ENCODE measurements at regions not wholly inside any gene's neighbourhood (a gene's known extent, or its start where the extent isn't known, plus 50 kb on each side); places are given as distances from the start of the nearest gene placed in this dataset.

DNA sequence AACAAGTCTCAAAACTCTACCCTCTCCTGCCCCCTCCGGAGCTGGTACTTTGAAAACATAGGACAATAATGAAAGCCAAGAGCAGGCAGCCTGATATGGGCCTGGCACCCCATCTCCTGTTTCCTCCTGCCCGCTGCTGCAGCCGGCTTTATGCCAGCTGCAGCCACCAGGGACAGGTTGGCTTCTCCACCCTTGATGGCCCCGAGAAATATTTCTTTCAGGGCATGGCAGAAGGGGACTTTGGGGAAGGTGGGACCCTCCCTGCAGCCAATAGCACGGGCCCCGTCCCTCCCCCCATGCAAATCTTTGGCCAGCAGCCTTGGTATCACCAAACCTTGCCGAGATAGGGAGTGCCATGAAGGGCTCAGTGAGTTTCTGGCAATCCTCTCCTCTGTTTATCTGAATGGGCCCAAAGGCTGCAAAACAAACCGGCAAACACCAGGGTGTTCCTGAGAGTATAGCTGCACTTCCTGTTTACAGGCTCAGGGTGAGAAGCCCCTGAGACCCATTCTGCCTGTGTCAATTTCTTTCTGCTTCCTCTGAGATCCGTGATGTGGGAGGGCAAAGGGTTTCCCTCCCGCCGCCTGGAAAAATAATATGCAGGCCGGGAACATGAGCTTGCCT lies 73.4 kb upstream of the BOD1 start:
- DNase-seq (ENCODE audit: low spot score), result peak; percentile 63

- no peak for DNase-seq (ENCODE audit: low spot score)
These were observed 75.5 kb upstream of the BOD1 start for GRCh38 chr5:173691931-173692330.

- DNase-seq (ENCODE audit: low spot score), result no peak
These were observed 77.2 kb upstream of the BOD1 start for GRCh38 chr5:173693670-173694069.

DNA sequence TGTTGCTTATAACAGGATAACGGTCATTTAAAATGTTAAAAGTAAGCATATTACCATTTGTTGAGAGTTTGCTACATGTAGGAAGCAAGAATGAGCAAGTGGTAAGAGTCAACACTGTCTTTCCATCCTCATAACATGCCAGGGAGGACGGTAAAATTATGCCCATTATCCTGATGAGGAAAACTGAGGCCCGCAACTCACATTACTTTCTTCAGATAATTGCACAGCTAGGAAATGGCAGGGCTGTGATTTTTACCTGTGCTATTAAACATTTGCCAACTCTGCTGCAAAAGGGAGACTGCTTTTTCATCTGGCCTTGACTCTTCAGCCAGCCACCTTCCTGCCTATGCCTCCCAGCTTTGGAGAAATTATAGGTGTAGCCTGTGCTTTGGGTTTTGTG lies 79.8 kb upstream of the BOD1 start:
- DNase-seq (ENCODE audit: low spot score), result no peak

DNA sequence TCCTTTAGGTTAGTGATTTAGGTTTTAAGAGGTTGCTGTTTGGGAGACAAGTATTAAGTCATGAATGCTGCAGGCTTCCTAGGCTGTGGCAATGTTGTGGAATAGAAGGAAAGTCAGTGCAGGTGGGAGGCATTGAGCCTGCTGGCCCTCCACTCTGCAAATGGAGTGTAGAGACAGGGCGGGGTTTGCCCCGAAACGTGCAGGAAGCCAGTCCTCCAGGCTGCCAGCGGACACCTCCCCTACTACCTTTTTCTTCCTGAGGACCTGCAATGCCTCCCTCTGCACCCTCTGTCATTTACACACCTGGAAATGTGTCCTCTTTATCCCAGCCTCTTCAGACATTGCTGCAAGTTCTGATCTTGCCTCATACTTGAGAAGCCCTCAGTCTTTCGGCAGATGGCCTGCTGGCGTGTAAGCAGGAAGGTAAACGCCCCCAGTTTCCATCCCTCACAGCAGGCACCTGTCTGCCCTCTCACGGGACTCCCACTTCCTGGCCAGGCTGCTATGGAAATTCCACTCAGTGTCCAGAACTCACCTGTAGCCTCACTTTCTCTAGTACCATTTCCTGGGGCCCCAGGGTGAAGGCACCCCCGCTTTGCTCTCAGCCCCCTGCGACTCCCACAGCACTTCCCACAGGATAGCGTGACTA lies 81.6 kb upstream of the BOD1 start:
- peak; percentile 31 for DNase-seq (ENCODE audit: low spot score)

DNA sequence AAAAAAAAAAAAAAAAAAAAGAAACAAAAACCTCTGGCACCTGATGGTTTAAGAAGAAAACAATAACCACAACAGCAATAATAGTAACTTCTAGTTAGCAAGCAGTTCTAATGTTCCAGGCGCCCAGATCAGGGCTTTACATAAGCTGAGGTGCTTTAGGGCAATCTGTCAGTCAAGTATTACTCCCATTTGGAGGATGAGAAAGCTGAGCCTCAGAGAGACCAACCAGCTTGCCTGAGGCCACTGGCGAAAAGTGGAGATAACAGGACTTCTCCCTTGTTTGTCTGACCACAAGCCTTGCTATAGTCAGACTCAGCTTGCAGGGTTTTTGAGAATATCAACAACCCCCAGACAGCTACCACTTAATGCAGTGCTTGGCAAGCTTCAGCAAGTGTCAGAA lies 83.5 kb upstream of the BOD1 start:
- no peak for DNase-seq (ENCODE audit: low spot score)

DNA sequence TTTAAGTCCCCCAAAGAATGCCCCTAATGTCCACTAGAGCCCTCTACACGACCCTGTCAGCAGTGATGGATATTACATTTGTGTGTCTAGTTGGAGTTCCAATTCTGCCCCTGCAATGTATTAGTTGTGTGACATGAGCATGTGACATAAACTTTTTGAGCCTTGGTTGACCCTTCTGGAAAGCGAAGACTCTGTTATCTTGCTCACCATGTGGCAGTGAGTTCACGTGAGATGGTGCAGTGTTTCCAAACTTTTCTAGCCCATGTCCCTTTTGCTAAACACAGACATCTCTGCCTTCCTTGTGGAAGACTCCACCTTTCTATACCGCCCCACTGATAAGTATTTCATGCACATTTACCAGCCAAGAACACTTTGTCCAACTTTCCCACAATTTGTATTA lies 87.0 kb upstream of the BOD1 start:
- no peak for DNase-seq (ENCODE audit: low spot score)

- no peak for DNase-seq (ENCODE audit: low spot score)
These were observed 88.4 kb upstream of the BOD1 start for GRCh38 chr5:173704615-173705511.

DNA sequence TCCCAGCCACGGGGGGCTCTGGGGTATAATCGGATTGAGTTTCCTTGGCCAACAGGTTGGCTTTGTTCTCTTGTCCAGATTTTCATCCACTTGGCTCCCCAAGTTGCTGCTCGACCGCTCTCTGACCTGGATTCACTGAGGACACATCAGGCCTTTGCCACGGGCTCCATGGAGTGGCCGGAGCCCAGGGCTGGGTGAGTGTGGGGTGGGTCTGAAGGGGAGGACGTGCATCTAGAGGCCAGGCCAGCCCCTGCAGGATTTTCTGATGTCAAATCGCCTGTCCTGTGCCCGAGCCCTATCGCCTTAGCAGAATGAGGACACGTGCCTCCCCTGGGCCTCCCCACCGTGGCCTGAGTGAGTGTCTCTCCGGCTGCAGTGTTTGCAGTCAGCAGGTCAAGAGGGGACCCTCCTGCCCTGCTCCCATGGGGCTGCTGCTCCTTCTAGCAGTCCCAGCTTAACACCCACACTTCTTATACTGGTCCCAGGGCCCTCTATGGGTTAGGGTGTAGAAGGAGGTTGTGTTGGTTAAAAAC lies 89.1 kb upstream of the BOD1 start:
- no peak for DNase-seq (ENCODE audit: low spot score)

DNA sequence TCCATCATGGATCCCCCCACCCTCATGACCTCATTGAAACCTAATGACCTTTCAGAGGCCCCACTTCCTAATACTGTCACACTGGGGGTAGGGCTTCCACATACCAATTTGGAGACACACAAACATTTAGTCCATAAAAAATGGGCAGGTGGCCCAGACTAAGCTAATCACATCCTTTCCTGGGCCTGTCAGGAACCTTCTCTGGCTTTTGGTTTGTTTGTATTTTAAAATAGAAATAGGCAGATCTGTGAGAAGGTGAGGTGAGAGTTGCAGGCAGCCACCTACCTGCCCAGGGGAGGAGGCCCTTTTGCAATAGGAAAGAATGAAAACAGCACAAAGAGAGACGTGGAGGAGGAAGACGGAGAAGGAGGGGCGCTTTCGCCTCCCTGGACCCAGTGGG lies 90.2 kb upstream of the BOD1 start:
- DNase-seq (ENCODE audit: low spot score), result no peak

GRCh38 chr5:173707392-173707791 lies 90.9 kb upstream of the BOD1 start:
- no peak for DNase-seq (ENCODE audit: low spot score)

GRCh38 chr5:173709145-173709544 lies 92.7 kb upstream of the BOD1 start:
- no peak for DNase-seq (ENCODE audit: low spot score)

GRCh38 chr5:173709761-173710160 lies 93.3 kb upstream of the BOD1 start:
- DNase-seq (ENCODE audit: low spot score), result no peak

DNA sequence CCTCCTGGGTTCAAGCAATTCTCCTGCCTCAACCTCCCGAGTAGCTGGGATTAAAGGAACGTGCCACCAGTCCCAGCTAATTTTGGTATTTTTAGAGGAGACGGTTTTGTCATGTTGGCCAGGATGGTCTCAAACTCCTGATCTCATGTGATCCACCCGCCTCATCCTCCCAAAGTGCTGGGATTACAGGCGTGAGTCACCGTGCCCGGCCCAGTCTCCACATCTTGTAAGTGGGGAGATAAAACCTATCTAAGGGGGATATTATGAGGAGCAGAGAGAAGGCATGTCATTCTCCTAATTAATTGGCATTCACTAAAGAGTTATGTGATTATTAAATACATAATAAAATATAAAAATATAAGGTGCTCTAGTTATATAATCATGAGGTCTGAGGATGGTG lies 94.1 kb upstream of the BOD1 start:
- DNase-seq (ENCODE audit: low spot score), result no peak

DNA sequence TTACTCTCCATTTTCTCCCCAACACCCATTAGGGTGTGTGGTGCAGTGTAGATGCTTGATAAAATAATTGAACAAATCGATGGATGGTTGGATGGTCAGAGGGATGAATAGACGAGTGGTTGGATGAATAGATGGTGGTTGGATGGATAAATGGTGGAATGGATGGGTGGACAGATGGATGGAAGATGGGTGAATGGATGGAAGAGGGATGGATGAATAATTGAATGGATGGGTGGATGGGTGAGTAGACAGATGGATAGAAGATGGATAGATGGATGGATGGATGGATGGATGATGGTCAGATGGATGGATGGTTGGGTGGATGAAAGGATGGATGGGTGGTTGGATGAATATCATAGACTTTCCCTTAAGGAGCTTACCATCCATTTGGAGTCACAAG lies 95.0 kb upstream of the BOD1 start:
- DNase-seq (ENCODE audit: low spot score), result no peak

- no peak for DNase-seq (ENCODE audit: low spot score)
These were observed 96.2 kb upstream of the BOD1 start for GRCh38 chr5:173712609-173713175.

DNA sequence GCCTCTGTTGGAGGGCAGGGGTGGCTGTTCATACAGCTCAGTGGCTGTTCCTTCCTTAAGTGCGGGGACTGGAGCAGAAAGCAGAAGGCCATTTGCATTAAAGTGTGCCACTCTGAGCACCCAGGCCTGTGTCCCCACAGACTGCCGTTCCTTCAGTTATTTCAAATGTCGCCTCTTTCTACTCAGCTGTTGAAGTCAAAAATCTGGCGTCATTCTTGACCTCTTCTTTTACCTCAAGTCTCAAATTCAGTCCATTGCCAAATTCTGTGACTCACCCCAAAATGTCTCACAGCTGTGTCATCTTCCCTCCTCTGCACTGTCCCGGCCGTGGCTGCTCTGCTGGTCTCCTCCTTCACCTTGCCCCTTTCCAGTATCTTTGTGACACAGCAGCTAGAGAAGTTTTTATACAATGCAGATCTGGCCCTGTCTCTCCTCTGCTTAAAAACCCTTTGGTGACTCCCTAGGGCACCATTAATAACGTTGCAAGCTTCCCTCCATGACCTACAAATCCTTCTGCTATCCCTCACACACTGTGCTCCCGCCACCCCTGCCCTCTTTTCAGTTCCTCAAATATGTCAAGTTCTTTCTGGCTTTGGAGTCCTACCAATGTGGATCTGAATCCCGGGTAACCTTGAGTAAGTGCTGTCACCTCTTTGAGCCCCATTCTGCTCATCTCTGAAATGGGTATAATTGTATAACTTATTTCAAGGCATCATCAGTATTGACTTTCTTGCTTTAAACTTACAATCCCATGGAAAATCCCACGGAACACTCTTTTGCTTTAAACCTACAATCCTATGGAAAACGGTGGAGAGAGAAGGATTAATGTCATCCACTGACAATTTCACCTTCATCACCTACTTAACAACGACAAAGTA lies 98.3 kb upstream of the BOD1 start:
- DNase-seq (ENCODE audit: low spot score), result no peak

DNA sequence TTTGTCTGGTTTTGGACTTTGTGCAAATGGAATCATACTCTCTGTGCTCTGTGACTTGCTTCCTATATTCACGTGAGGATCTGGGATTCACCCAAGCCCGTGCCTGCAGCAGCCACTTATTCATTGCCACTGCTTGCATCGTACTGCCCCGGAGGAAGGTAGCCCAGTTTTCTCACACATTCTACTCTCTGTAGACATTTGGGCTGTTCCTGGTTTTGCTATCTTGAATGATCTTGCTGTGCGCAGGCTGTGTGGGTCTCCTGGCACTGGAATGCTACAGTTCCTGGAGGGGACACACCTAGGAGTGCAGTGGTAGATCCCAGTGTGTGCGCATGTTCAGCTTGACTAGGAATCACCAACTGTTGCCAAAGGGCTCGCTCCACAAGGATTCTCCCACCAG lies 99.2 kb upstream of the BOD1 start:
- peak; percentile 33 for DNase-seq (ENCODE audit: low spot score)

DNA sequence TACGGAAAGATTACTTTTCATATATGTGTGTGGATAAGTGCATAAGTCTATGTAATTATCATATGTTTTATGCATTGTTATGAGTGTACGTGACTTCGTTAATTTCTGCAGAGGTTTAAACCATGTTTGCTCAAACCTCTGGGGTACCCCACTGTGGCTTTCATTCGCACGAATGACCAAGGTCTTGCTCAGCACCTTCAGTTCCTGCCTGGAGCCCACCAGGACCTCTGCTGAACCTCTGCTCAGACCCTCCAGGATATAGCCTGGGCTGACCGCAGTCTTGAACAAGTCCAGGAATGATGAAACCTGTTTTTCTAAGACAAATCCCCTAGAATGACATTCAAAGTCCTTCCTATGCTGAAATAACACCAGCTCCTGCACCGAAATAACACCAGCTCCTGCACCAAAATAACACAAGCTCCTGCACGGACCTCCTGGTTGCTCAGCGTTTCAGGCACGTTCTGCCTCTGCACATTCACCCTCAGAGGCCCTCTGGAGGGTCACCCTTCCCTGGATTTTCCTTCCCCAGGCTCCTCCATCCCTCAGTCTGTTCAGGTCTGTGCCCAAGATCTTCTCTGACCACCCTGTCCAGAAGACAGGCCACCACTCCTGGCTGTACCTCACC lies 99.7 kb upstream of the BOD1 start:
- DNase-seq (ENCODE audit: low spot score), result no peak

DNA sequence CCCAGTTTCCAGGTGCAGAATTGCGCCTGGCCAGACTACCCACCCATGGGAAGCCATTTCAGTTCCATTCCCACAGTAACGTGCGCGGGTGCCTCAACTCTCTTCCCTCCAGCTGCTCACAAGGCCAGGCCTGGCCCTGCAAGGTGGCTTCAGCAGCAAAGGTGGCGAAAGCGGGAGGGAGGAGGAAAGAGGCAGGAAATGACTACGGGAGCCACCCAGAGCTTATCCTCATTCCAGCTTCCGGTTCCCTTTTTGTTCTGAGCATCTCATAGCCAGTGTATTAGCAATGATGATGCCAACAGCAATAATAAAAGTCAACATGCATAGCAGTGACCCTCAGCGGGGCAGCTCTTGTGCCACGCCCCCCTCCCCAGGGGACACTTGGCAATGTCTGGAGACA lies 101.5 kb upstream of the BOD1 start:
- DNase-seq (ENCODE audit: low spot score), result no peak

DNA sequence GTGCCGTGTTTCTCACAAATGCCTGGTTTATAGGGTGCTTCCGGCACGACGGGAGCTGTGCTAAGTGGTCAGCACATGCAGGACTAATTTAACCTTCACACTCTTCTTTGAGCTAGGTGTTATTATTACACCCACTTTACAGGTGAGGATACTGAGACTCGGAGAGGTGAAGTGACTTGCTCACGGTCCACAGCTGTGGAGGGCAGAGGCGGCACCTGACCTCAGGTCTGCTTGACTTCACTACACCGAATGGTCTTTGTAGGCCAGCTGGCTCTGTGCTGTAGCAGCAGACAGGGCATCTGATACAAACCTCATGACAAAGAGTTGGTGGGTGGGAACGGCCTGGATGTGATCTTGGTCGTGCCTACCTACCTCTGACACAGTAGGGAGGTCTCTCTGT lies 102.0 kb upstream of the BOD1 start:
- no peak for DNase-seq (ENCODE audit: low spot score)

All from SW480 (cell line).